PC-9 (cell line): ENCODE measurements at regions not wholly inside any gene's neighbourhood (a gene's known extent, or its start where the extent isn't known, plus 50 kb on each side); places are given as distances from the start of the nearest gene placed in this dataset.

Experiments used
- BruUV-seq: library from RNA; stranded (reverse); fragments of 400-500 nt; replicated peaks from 2 replicates; lab custom pipeline; 2021; lab: Mats Ljungman, UMichigan
- CTCF ChIA-PET: fragments of 300-600 bp; sonication (Branson Sonifier 250); formaldehyde crosslinking; loops from one replicate; lab custom pipeline; 2022; ENCODE audit warnings: antibody characterized with exemption; lab: Charles Lee
- POLR2A ChIA-PET: fragments of 300-600 bp; sonication (Branson Sonifier 250); formaldehyde crosslinking; loops from one replicate; lab custom pipeline; 2022; ENCODE audit warnings: antibody characterized with exemption; ENCODE audit not compliant: unreplicated experiment; lab: Charles Lee
- DNase-seq, 2 experiments: peaks; one replicate each; pipeline versions ENCODE4 v3.0.0 to v3.0.0-alpha.2; 2015 to 2022; ENCODE audit warnings: mixed read lengths in 1 of 2
- H2AFZ ChIP-seq: fragments of 200-600 bp; sonication (generic); 2 replicates; pipeline ENCODE4 v1.8.1; 2017; ENCODE audit warnings: antibody characterized with exemption
- H3F3A ChIP-seq: fragments of 200-600 bp; sonication (generic); 2 replicates; pipeline ENCODE4 v1.8.1; 2017; ENCODE audit warnings: antibody characterized with exemption, mild to moderate bottlenecking, low read depth; ENCODE audit not compliant: insufficient read depth
- H3K27ac ChIP-seq: fragments of 200-600 bp; sonication (generic); 2 replicates; pipeline ENCODE4 v1.6.1; 2016; ENCODE audit warnings: mixed run types
- H3K27me3 ChIP-seq: fragments of 200-600 bp; sonication (generic); 2 replicates; pipeline ENCODE4 v1.6.1; 2016; ENCODE audit warnings: low read depth, mixed run types; ENCODE audit not compliant: insufficient read depth
- H3K36me3 ChIP-seq: fragments of 200-600 bp; sonication (generic); 2 replicates; pipeline ENCODE4 v1.6.1; 2016; ENCODE audit warnings: low read depth, mixed run types
- H3K4me1 ChIP-seq: fragments of 200-600 bp; sonication (generic); replicated peaks from 2 replicates; pipeline ENCODE4 v1.6.1; 2016; ENCODE audit warnings: mixed run types; ENCODE audit not compliant: insufficient read depth
- H3K4me2 ChIP-seq: fragments of 200-600 bp; sonication (generic); 2 replicates; pipeline ENCODE4 v1.6.1; 2017; ENCODE audit warnings: mixed run types
- H3K4me3 ChIP-seq: fragments of 200-600 bp; sonication (generic); 2 replicates; pipeline ENCODE4 v1.6.1; 2016; ENCODE audit warnings: mixed run types
- H3K79me2 ChIP-seq: fragments of 200-600 bp; sonication (generic); 2 replicates; pipeline ENCODE4 v1.6.1; 2017; ENCODE audit warnings: low read depth, mixed run types
- H3K9me2 ChIP-seq: fragments of 200-600 bp; sonication (generic); 2 replicates; pipeline ENCODE4 v1.8.1; 2017; ENCODE audit warnings: mild to moderate bottlenecking; ENCODE audit not compliant: insufficient read depth
- H3K9me3 ChIP-seq: fragments of 200-600 bp; sonication (generic); 2 replicates; pipeline ENCODE4 v1.8.1; 2016; ENCODE audit warnings: low read depth; ENCODE audit not compliant: insufficient read depth
- H4K20me1 ChIP-seq: fragments of 200-600 bp; sonication (generic); 2 replicates; pipeline ENCODE4 v1.8.1; 2017; ENCODE audit not compliant: insufficient read depth
- CTCF ChIP-seq: fragments of 200-600 bp; sonication (generic); conservative IDR thresholded peaks from 2 replicates; pipeline ENCODE4 v1.6.1; 2017; ENCODE audit warnings: mixed run types, antibody characterized with exemption, mild to moderate bottlenecking, moderate library complexity
- EZH2 ChIP-seq: fragments of 200-600 bp; sonication (generic); IDR thresholded peaks from 2 replicates; pipeline ENCODE4 v1.8.0; 2017; ENCODE audit warnings: antibody characterized with exemption, low read depth
- intact Hi-C: fragments of 100-400 bp; cut with micrococcal nuclease; formaldehyde crosslinking; loops from one replicate; pipeline ENCODE4 v1.10.0; 2022; ENCODE audit not compliant: unreplicated experiment

- ChIA-PET CTCF (no interaction called here), POLR2A (no interaction called here)
- peaks cover 25% of the 10 kb centered on the region for H3K4me1 ChIP-seq
- H3K36me3 ChIP-seq: no peaks in the 10 kb centered on the region
- DNase-seq: peak in 1 of 2 experiments; percentile 24
- no peak overlapping the region for H3K4me3 ChIP-seq
- H3K9me2 ChIP-seq: no peaks in the 10 kb centered on the region
- no peak for TF ChIP-seq EZH2
- no peak for TF ChIP-seq CTCF
- peaks cover 11% of the 10 kb centered on the region; the same call in 1 of the 2 replicates for H3F3A ChIP-seq
- intact Hi-C loops: no loop called here
- no TSS peak for BruUV-seq
- H3K27ac ChIP-seq: no peak overlapping the region
- H2AFZ ChIP-seq: no peak overlapping the region
- no peak overlapping the region for H3K4me2 ChIP-seq
- H3K9me3 ChIP-seq: no peaks in the 10 kb centered on the region
- no peaks in the 10 kb centered on the region for H3K79me2 ChIP-seq
- H3K27me3 ChIP-seq: no peaks in the 10 kb centered on the region
- no peaks in the 10 kb centered on the region for H4K20me1 ChIP-seq
Observed at GRCh38 chr2:45244928-45245327, 235.7 kb upstream of the SIX2 start.

- ChIA-PET POLR2A (interaction anchor here (0.6 to 0.9 kb wide), 3 partner anchors 19 to 552 kb away, joined by 4 to 7 read pairs (median 5); no protein-coding TSS in a partner anchor), CTCF (interaction anchor here (0.5 kb wide), 2 partner anchors 101 to 217 kb away, joined by 3 read pairs; no protein-coding TSS in a partner anchor)
Observed at GRCh38 chr2:45242161-45242741, 233.0 kb upstream of the SIX2 start.

GRCh38 chr2:45241061-45241561 is 231.9 kb upstream of the SIX2 start:
- Histone ChIP-seq H3K9me3 (no peaks in the 10 kb centered on the region), H3K4me2 (peak overlapping the region; percentile 28), H3K79me2 (no peaks in the 10 kb centered on the region), H4K20me1 (no peaks in the 10 kb centered on the region), H3K27me3 (no peaks in the 10 kb centered on the region), H3K4me1 (peaks cover 48% of the 10 kb centered on the region), H3K36me3 (no peaks in the 10 kb centered on the region), H3K4me3 (no peak overlapping the region), H2AFZ (no peak overlapping the region), H3K27ac (peak overlapping the region; percentile 16), H3K9me2 (no peaks in the 10 kb centered on the region), H3F3A (peaks cover 31% of the 10 kb centered on the region)
- peak in 1 of 2 experiments; percentile 83 for DNase-seq
- ChIA-PET POLR2A (interaction anchor here (0.5 to 0.9 kb wide), 2 partner anchors 22 to 879 kb away, joined by 6 to 8 read pairs; no protein-coding TSS in a partner anchor), CTCF (interaction anchor here (0.6 to 0.7 kb wide), 2 partner anchors 41 to 216 kb away, joined by 3 read pairs; no protein-coding TSS in a partner anchor)
- intact Hi-C loops: loop anchor here (1.0 kb wide), 1 partner anchor 34 kb away; no protein-coding TSS in a partner anchor
- BruUV-seq: no TSS peak
- no peak for TF ChIP-seq CTCF
- TF ChIP-seq EZH2: no peak

More at GRCh38 chr2:45242161-45242741, 233.0 kb upstream of the SIX2 start:
- TF ChIP-seq EZH2 (no peak), CTCF (no peak)
- intact Hi-C loops: no loop called here
- no peak overlapping the region for H3K27ac ChIP-seq
- BruUV-seq: no TSS peak
- H3K9me3 ChIP-seq: no peaks in the 10 kb centered on the region
- H3K4me3 ChIP-seq: no peak overlapping the region
- peaks cover 23% of the 10 kb centered on the region for H3F3A ChIP-seq
- H4K20me1 ChIP-seq: no peaks in the 10 kb centered on the region
- H3K4me2 ChIP-seq: no peak overlapping the region
- H3K9me2 ChIP-seq: no peaks in the 10 kb centered on the region
- DNase-seq: peak in 1 of 2 experiments; percentile 33
- H3K79me2 ChIP-seq: no peaks in the 10 kb centered on the region
- H3K27me3 ChIP-seq: no peaks in the 10 kb centered on the region
- H3K36me3 ChIP-seq: no peaks in the 10 kb centered on the region
- H3K4me1 ChIP-seq: peaks cover 42% of the 10 kb centered on the region
- H2AFZ ChIP-seq: no peak overlapping the region
